B cell (primary cell): ENCODE measurements at regions not wholly inside any gene's neighbourhood (a gene's known extent, or its start where the extent isn't known, plus 50 kb on each side); places are given as distances from the start of the nearest gene placed in this dataset.

Experiments used
- ATAC-seq: fragments of 200-7000 bp; cut with Tn5 transposase; one replicate; pipeline ENCODE4 v1.10.0; 2021; ENCODE audit warnings: low read depth, mild to moderate bottlenecking, moderate number of reproducible peaks, moderate library complexity
- CTCF ChIA-PET: fragments of 350-600 bp; sonication (Branson Sonifier 250); formaldehyde crosslinking; loops from one replicate; lab custom pipeline; 2021; ENCODE audit warnings: antibody characterized with exemption, inconsistent platforms; lab: Charles Lee
- POLR2A ChIA-PET: fragments of 350-600 bp; sonication (Branson Sonifier 250); formaldehyde crosslinking; loops from one replicate; lab custom pipeline; 2021; ENCODE audit warnings: antibody characterized with exemption; lab: Charles Lee
- DNase-seq: peaks from one replicate; pipeline ENCODE4 v3.0.0; 2013
- H2AFZ ChIP-seq: 2 replicates; pipeline ENCODE4 v1.6.1; 2012; ENCODE audit warnings: mild to moderate bottlenecking, low read depth, low read length; ENCODE audit not compliant: insufficient read depth, poor library complexity, severe bottlenecking
- H3K27ac ChIP-seq, 2 donors: 1 replicate in 1 of 2; 2 replicates in 1 of 2; pipeline ENCODE4 v1.5.1; 2012 to 2013; ENCODE audit warnings: low read length in 2 of 2, mild to moderate bottlenecking in 2 of 2, moderate library complexity in 1 of 2
- H3K27me3 ChIP-seq, 4 experiments: fragments of 200-600 bp in 1 of 4; sonication (generic) in 1 of 4; replicated peaks in 1 of 4; 1 replicate in 2 of 4; 2 replicates in 2 of 4; pipeline versions ENCODE4 v1.6.1 to v1.7.0; 2013 to 2016; ENCODE audit warnings: low read length in 3 of 4, mild to moderate bottlenecking in 2 of 4, mixed read lengths in 1 of 4, moderate library complexity in 1 of 4; ENCODE audit not compliant: insufficient read depth in 4 of 4, control insufficient read depth in 3 of 4; ENCODE audit errors: control extremely low read depth in 1 of 4
- H3K36me3 ChIP-seq, 2 experiments: replicated peaks in 1 of 2; 1 replicate in 1 of 2; 2 replicates in 1 of 2; pipeline versions ENCODE4 v1.6.1 to v1.7.1; 2013; ENCODE audit warnings: low read length in 1 of 2; ENCODE audit not compliant: insufficient read depth in 2 of 2, control insufficient read depth in 1 of 2; ENCODE audit errors: control extremely low read depth in 1 of 2, extremely low read depth in 1 of 2
- H3K4me1 ChIP-seq, 2 donors: fragments of 200-600 bp in 1 of 2; sonication (generic) in 1 of 2; 1 replicate in 1 of 2; 2 replicates in 1 of 2; pipeline versions ENCODE4 v1.5.1 to v1.6.1; 2013 to 2017; ENCODE audit warnings: low read length in 2 of 2; ENCODE audit not compliant: control insufficient read depth in 2 of 2, insufficient read depth in 2 of 2
- H3K4me2 ChIP-seq: replicated peaks from 2 replicates; pipeline ENCODE3; 2012; ENCODE audit warnings: mild to moderate bottlenecking, low read depth, low read length; ENCODE audit not compliant: poor library complexity, severe bottlenecking
- H3K4me3 ChIP-seq, 5 experiments: fragments of 200-600 bp in 1 of 5; sonication (generic) in 1 of 5; 1 replicate in 3 of 5; 2 replicates in 2 of 5; pipeline versions ENCODE4 v1.5.1 to v1.7.0; 2011 to 2016; ENCODE audit warnings: low read length in 4 of 5, mild to moderate bottlenecking in 4 of 5, low read depth in 2 of 5, control low read depth in 1 of 5, moderate library complexity in 1 of 5; ENCODE audit not compliant: insufficient read depth in 1 of 5; ENCODE audit errors: control extremely low read depth in 1 of 5, extremely low read depth in 1 of 5
- H3K79me2 ChIP-seq: fragments of 200-600 bp; sonication (generic); one replicate; pipeline ENCODE4 v1.6.0; 2016; ENCODE audit warnings: low read length; ENCODE audit not compliant: control insufficient read depth, insufficient read depth
- H3K9ac ChIP-seq: fragments of 200-600 bp; sonication (generic); 2 replicates; pipeline ENCODE4 v1.6.1; 2017; ENCODE audit warnings: mild to moderate bottlenecking, low read length, moderate library complexity
- H3K9me3 ChIP-seq, 3 donors: one replicate each; pipeline versions ENCODE4 v1.6.1 to v1.7.1; 2013; ENCODE audit warnings: low read length in 2 of 3; ENCODE audit not compliant: control insufficient read depth in 2 of 3, insufficient read depth in 1 of 3; ENCODE audit errors: control extremely low read depth in 1 of 3
- H4K20me1 ChIP-seq: 2 replicates; pipeline ENCODE4 v1.6.0; 2012; ENCODE audit warnings: mild to moderate bottlenecking, low read length; ENCODE audit not compliant: insufficient read depth, control insufficient read depth, poor library complexity, severe bottlenecking
- H3K27ac Mint-ChIP-seq: one replicate; pipeline ENCODE4 v1.8.0; 2021; ENCODE audit warnings: mixed read lengths
- H3K27me3 Mint-ChIP-seq: one replicate; pipeline ENCODE4 v1.8.0; 2021; ENCODE audit warnings: mixed read lengths
- H3K4me1 Mint-ChIP-seq: one replicate; pipeline ENCODE4 v1.8.0; 2021; ENCODE audit warnings: mixed read lengths
- H3K4me3 Mint-ChIP-seq: one replicate; pipeline ENCODE4 v1.8.0; 2021; ENCODE audit warnings: mixed read lengths
- H3K9me3 Mint-ChIP-seq: one replicate; pipeline ENCODE4 v1.8.0; 2022; ENCODE audit warnings: mixed read lengths; ENCODE audit not compliant: insufficient read depth
- EZH2 ChIP-seq: IDR thresholded peaks from 2 replicates; pipeline ENCODE4 v1.6.1; 2012; ENCODE audit warnings: borderline replicate concordance, low read depth, mild to moderate bottlenecking, moderate library complexity, low read length; ENCODE audit not compliant: insufficient read depth, poor library complexity, severe bottlenecking
- WGBS: methylation state at CpG from one replicate; pipeline ENCODE4 v1.1.5; 2013; ENCODE audit warnings: missing lambda C conversion rate; ENCODE audit not compliant: insufficient coverage; 5-methylcytosine and 5-hydroxymethylcytosine counted together
- intact Hi-C: fragments of 100-400 bp; cut with micrococcal nuclease; formaldehyde crosslinking; loops from one replicate; pipeline ENCODE4 v1.10.0; 2022
- TF ChIP-seq, protein P1 (sequence below): fragments of 200-600 bp; IDR thresholded peaks from one replicate; pipeline ENCODE4 v1.8.0; 2022; ENCODE audit warnings: antibody characterized with exemption, mild to moderate bottlenecking

DNA sequence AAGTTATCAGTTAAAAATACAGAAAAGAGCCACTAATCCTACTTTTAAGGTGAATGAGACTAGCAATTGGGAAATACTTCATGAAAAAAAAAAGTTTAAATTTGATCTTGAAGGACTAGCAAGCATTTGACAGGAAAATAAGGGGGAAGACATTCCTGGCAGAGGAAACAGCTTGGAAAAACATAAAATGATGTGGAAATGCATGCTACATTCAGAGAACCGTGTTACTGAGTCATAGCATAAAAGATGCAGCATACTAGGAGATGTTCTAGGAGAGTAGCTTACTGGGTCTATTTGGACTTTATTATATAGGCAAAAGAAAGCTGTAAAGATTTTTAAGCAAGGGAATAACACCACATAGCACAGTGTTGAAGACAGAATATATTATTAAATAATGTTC is 108.6 kb upstream of the COL1A2 start:
- Histone ChIP-seq H3K4me3 (no peak overlapping the region), H2AFZ (no peak overlapping the region), H3K27ac (no peak overlapping the region), H3K36me3 (no peaks in the 10 kb centered on the region), H4K20me1 (no peaks in the 10 kb centered on the region), H3K27me3 (peaks cover 0 to 4% (median 2%) of the 10 kb centered on the region in 4 experiments), H3K79me2 (no peaks in the 10 kb centered on the region), H3K4me2 (no peak overlapping the region), H3K9me3 (no peaks in the 10 kb centered on the region), H3K9ac (no peak overlapping the region), H3K4me1 (no peaks in the 10 kb centered on the region)
- Mint-ChIP-seq H3K27me3 (peaks cover 34% of the 10 kb centered on the region), H3K4me3 (no peak overlapping the region), H3K27ac (no peak overlapping the region), H3K4me1 (no peaks in the 10 kb centered on the region), H3K9me3 (no peaks in the 10 kb centered on the region)
- ATAC-seq, result no peak
- CTCF ChIA-PET, result interaction anchor here (1.3 to 1.5 kb wide), 2 partner anchors 10 to 109 kb away, joined by 3 to 5 read pairs; partner anchors contain the start of gene COL1A2
- DNase-seq, result no peak
- TF ChIP-seq, protein P1, sequence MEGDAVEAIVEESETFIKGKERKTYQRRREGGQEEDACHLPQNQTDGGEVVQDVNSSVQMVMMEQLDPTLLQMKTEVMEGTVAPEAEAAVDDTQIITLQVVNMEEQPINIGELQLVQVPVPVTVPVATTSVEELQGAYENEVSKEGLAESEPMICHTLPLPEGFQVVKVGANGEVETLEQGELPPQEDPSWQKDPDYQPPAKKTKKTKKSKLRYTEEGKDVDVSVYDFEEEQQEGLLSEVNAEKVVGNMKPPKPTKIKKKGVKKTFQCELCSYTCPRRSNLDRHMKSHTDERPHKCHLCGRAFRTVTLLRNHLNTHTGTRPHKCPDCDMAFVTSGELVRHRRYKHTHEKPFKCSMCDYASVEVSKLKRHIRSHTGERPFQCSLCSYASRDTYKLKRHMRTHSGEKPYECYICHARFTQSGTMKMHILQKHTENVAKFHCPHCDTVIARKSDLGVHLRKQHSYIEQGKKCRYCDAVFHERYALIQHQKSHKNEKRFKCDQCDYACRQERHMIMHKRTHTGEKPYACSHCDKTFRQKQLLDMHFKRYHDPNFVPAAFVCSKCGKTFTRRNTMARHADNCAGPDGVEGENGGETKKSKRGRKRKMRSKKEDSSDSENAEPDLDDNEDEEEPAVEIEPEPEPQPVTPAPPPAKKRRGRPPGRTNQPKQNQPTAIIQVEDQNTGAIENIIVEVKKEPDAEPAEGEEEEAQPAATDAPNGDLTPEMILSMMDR, result no peak
- no peak for TF ChIP-seq EZH2
- WGBS, result no CpG with 5 or more reads among the region's 1 CpG
- POLR2A ChIA-PET, result no interaction called here
- intact Hi-C loops, result no loop called here

DNA sequence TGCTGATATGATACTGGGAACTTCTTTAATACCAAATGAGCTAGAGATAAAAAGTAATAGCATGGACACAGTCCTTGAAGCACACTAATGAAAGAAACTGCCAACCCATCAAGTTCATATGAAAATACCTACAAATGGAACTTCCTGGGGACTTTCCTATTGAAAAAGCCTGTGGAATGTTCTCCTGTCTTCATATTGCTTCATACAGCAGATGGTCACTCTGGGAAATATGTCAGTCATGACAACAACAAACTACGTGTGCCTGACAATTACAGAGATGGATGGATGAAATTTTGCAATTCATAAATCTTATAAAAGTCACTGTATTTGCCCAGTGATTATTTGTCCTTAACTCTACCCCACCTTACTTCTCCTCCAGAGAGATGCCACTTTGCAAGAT is 106.6 kb upstream of the COL1A2 start:
- ATAC-seq, result no peak
- no peak for TF ChIP-seq EZH2

More for the DNA sequence above, 106.6 kb upstream of the COL1A2 start:
- WGBS, result no CpG with 5 or more reads among the region's 1 CpG
- POLR2A ChIA-PET, result no interaction called here
- CTCF ChIA-PET, result interaction anchor here (0.9 to 2.0 kb wide), 3 partner anchors 8 to 61 kb away, joined by 3 to 6 read pairs (median 5); no protein-coding TSS in a partner anchor
- intact Hi-C loops, result loop anchor here (1.0 kb wide), 1 partner anchor 107 kb away; no protein-coding TSS in a partner anchor
- Mint-ChIP-seq H3K9me3 (no peaks in the 10 kb centered on the region), H3K4me3 (no peak overlapping the region), H3K27me3 (peaks cover 34% of the 10 kb centered on the region), H3K27ac (no peak overlapping the region), H3K4me1 (no peaks in the 10 kb centered on the region)
- no peaks in the 10 kb centered on the region for H3K4me1 ChIP-seq
- H4K20me1 ChIP-seq, result no peaks in the 10 kb centered on the region
- H2AFZ ChIP-seq, result no peak overlapping the region
- no peaks in the 10 kb centered on the region for H3K9me3 ChIP-seq
- no peaks in the 10 kb centered on the region for H3K36me3 ChIP-seq
- no peak overlapping the region for H3K27ac ChIP-seq
- H3K79me2 ChIP-seq, result no peaks in the 10 kb centered on the region
- H3K4me3 ChIP-seq, result no peak overlapping the region
- H3K27me3 ChIP-seq, result peaks cover 0 to 4% (median 0%) of the 10 kb centered on the region in 4 experiments
- no peak overlapping the region for H3K4me2 ChIP-seq
- H3K9ac ChIP-seq, result no peak overlapping the region
- DNase-seq, result no peak
